VCaP (cell line): ENCODE measurements at regions not wholly inside any gene's neighbourhood (a gene's known extent, or its start where the extent isn't known, plus 50 kb on each side); places are given as distances from the start of the nearest gene placed in this dataset.

Source experiments
- H3K27ac ChIP-seq: fragments of 450-650 bp; 2 replicates; pipeline ENCODE4 v1.5.1; 2017
- TF ChIP-seq, protein P1 (sequence below): fragments of 450-650 bp; conservative IDR thresholded peaks from 2 replicates; pipeline ENCODE4 v1.5.1; 2017; ENCODE audit warnings: mild to moderate bottlenecking, moderate library complexity

DNA sequence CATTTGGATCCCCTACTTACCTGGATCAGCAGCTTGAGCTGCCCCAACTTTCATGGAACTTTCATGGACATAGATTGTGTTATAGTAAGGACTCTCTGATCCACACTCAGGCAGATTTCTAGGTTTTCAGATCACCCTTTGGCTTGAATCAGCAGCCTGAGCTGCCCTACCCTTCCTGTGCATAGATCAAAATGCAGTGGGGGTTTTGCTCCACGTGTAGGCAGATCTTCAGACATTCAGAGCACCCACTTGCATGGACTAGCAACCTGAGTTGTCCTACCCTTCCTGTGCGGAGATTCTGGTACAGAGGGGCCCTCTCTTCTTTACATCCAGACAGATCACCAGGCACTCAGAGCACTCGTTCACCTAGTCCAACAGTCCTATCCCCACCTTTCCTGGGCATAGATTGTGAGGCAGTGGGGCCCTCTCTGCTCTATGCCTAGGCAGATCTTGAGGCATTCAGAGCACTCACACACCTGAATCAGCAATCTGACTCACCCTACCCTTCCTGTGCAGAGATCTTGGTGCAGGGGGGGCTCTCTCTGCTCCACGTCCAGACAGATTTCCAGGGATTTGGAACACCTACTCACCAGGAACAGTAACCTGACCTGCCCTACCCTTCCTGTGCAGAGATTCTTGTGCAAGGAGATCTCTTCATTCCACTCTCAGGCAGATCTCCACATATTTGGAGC, 705.2 kb upstream of the NRSN1 start:
- no peak overlapping the region for H3K27ac ChIP-seq
- TF ChIP-seq, protein P1, sequence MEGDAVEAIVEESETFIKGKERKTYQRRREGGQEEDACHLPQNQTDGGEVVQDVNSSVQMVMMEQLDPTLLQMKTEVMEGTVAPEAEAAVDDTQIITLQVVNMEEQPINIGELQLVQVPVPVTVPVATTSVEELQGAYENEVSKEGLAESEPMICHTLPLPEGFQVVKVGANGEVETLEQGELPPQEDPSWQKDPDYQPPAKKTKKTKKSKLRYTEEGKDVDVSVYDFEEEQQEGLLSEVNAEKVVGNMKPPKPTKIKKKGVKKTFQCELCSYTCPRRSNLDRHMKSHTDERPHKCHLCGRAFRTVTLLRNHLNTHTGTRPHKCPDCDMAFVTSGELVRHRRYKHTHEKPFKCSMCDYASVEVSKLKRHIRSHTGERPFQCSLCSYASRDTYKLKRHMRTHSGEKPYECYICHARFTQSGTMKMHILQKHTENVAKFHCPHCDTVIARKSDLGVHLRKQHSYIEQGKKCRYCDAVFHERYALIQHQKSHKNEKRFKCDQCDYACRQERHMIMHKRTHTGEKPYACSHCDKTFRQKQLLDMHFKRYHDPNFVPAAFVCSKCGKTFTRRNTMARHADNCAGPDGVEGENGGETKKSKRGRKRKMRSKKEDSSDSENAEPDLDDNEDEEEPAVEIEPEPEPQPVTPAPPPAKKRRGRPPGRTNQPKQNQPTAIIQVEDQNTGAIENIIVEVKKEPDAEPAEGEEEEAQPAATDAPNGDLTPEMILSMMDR, result no peak

GRCh38 chr6:23424584-23424983, 701.4 kb upstream of the NRSN1 start:
- no peak overlapping the region for H3K27ac ChIP-seq
- TF ChIP-seq, protein P1, result no peak

DNA sequence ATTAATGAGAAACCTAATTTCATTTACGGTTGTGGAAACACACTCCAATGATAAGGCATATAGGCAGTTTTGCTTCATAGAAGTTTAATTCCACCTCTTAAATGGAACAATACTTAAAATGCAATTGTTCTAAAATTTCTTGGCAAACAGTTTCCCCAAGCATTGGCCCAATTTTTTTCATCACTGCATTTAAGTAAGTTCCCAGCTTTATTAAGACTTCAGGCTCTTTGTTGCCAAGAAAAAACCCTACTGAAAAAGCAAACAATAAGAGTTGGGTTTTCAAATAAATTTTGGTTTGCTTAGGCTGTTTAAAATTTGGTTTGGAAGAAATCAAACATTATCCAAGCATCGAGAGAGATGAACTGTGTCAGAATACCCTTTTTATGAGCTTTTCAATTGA, 690.9 kb upstream of the NRSN1 start:
- TF ChIP-seq, protein P1, result no peak
- peak overlapping the region; percentile 29; the same call in 1 of the 2 replicates for H3K27ac ChIP-seq

- H3K27ac ChIP-seq, result peak overlapping the region; percentile 29; the same call in 1 of the 2 replicates
- TF ChIP-seq, protein P1, result no peak
Measured at GRCh38 chr6:23435798-23436197, 690.2 kb upstream of the NRSN1 start.

DNA sequence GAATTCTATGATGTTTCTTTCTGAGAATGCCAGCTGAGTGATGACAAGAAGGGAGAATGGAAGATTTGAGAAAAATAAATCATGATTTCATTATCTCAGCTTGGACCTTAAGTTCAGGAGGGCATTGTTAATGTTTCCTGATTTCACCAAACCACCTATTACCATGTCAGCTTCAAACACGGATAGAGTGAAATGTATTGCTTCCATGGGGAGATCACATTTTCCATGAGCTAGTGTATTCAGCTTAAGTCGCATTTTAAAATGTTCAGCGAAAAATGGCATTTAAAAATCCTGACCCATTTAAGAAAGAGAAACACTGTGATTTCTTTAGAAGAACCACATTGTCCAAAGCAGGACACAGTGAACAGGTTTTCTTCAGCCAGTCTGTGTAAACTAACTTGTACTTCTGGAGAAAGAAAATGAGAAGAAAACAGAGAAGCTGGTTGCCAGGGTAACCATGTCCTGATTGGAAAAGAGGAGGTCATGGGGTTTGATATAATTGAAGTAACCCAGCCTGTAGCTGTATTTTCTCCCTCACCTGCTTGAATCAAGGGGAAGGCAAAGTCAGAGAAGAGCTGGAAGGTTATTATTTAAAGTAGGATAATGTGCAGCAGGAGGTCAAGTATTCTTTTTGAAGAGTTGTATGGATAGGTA, 684.1 kb upstream of the NRSN1 start:
- TF ChIP-seq, protein P1, result no peak

DNA sequence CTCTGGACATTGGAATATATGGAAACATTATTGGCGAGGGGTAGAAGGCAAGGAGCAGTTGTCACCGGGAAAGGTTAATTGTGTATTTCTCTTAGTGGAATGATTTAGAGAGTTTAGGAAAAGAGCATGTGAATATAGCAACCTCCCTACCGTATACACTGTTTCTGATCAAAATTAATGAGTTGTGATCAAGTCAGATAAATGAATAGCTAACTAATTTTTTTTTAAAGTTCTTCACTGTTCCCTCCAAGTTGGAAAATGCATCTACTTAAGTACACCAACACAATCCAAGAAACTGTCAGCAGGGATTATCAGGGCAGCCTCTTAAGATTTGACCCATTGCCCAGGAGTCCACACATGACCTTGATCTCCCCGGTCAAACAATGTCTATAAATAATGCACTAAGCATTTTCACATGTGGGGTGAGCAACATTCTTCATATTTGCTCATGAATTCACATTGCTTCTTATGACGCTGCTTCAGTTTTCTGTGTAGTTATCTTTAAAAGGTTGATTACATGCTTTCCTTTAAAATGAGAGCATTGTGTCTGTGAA, 680.8 kb upstream of the NRSN1 start:
- peak overlapping the region; percentile 41; the same call in 1 of the 2 replicates for H3K27ac ChIP-seq
- TF ChIP-seq, protein P1, result no peak

More for the DNA sequence above, 684.1 kb upstream of the NRSN1 start:
- no peak overlapping the region for H3K27ac ChIP-seq

GRCh38 chr6:23446469-23446967, 679.5 kb upstream of the NRSN1 start:
- TF ChIP-seq, protein P1, result peak; percentile 90

More at GRCh38 chr6:23446469-23446967, 679.5 kb upstream of the NRSN1 start:
- peak overlapping the region; percentile 41 for H3K27ac ChIP-seq
